ENCODE measurements at regions not wholly inside any gene's neighbourhood (a gene's known extent, or its start where the extent isn't known, plus 50 kb on each side); places are given as distances from the start of the nearest gene placed in this dataset.

DNA sequence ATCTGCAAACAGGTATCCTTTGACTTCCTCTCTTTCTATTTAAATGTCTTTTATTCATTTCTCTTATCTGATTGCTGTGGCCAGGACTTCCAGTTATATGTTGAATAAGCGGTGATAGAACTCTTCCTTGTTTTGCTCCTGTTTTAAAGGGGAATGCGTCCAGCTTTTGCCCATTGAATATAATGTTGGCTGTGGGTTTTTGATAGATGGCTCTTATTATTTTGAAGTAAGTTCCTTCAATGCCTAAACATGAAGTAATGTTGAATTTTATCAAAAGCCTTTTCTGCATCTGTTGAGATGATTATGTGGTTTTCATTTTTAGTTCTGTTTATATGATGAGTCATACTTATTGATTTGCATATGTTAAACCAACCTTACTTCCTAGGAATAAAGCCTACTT is 300.5 kb upstream of the CTNND2 start:
- no peak overlapping the region for H3K4me2 ChIP-seq (ENCODE audit: insufficient read depth, insufficient read length, low read length)
- H3K18ac ChIP-seq (ENCODE audit: insufficient read length, low read depth, low read length): no peak overlapping the region
- H3K23me2 ChIP-seq (ENCODE audit: insufficient read length, low read depth, low read length, poor library complexity, severe bottlenecking): no peaks in the 10 kb centered on the region
- no peak overlapping the region for H3K4ac ChIP-seq (ENCODE audit: low read depth, low read length)
- no peak overlapping the region for H2BK12ac ChIP-seq (ENCODE audit: insufficient read length, low read depth, low read length)
- no peaks in the 10 kb centered on the region for H3K27me3 ChIP-seq (ENCODE audit: insufficient read depth, low read length)
- TF ChIP-seq, protein P1, sequence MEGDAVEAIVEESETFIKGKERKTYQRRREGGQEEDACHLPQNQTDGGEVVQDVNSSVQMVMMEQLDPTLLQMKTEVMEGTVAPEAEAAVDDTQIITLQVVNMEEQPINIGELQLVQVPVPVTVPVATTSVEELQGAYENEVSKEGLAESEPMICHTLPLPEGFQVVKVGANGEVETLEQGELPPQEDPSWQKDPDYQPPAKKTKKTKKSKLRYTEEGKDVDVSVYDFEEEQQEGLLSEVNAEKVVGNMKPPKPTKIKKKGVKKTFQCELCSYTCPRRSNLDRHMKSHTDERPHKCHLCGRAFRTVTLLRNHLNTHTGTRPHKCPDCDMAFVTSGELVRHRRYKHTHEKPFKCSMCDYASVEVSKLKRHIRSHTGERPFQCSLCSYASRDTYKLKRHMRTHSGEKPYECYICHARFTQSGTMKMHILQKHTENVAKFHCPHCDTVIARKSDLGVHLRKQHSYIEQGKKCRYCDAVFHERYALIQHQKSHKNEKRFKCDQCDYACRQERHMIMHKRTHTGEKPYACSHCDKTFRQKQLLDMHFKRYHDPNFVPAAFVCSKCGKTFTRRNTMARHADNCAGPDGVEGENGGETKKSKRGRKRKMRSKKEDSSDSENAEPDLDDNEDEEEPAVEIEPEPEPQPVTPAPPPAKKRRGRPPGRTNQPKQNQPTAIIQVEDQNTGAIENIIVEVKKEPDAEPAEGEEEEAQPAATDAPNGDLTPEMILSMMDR (conservative IDR thresholded peaks at IDR 0.05): no peak
- no peak overlapping the region for H2BK15ac ChIP-seq (ENCODE audit: low read depth, low read length)
- H3K4me1 ChIP-seq (ENCODE audit: insufficient read depth, low read length): no peaks in the 10 kb centered on the region
- H4K8ac ChIP-seq (replicated peaks; ENCODE audit: insufficient read length, low read depth, low read length): no peak overlapping the region
- H3K9ac ChIP-seq (ENCODE audit: extremely low read depth, insufficient read length, low read length): no peak overlapping the region
- no peak overlapping the region for H3K4me3 Mint-ChIP-seq
- H2BK20ac ChIP-seq (ENCODE audit: low read depth, low read length, poor library complexity, severe bottlenecking): no peak overlapping the region
- H3K27ac Mint-ChIP-seq: no peak overlapping the region
- H2BK5ac ChIP-seq (ENCODE audit: insufficient read length, low read length): no peak overlapping the region
- H3K79me2 ChIP-seq (ENCODE audit: insufficient read depth, low read length): no peaks in the 10 kb centered on the region
- H2AFZ ChIP-seq (ENCODE audit: low read length): no peak overlapping the region
- no peak overlapping the region for H3K14ac ChIP-seq (ENCODE audit: insufficient read depth, low read length)
- H3K4me1 Mint-ChIP-seq: peaks cover 11% of the 10 kb centered on the region in 2 experiments
- no peaks in the 10 kb centered on the region for H3K79me1 ChIP-seq (ENCODE audit: insufficient read depth, low read depth, low read length, poor library complexity, severe bottlenecking)
- no peak overlapping the region for H3K56ac ChIP-seq (ENCODE audit: insufficient read length, low read depth, low read length)
- no CpG with 5 or more reads among the region's 2 CpGs for WGBS (ENCODE audit: extremely low coverage, insufficient read length, low lambda C conversion rate)
- H3T11ph ChIP-seq (ENCODE audit: low read length): no peak overlapping the region
- no peak overlapping the region for H3K23ac ChIP-seq (ENCODE audit: insufficient read length, low read depth, low read length)
- no peak overlapping the region for H3K27ac ChIP-seq (ENCODE audit: insufficient read length, low read depth, low read length)
- H4K20me1 ChIP-seq (ENCODE audit: control insufficient read depth, insufficient read depth, insufficient read length): no peaks in the 10 kb centered on the region
- H4K5ac ChIP-seq (ENCODE audit: insufficient read length, low read depth, low read length): no peak overlapping the region
- H3K36me3 Mint-ChIP-seq (ENCODE audit: insufficient read depth in 1 of 3, low read depth in 3 of 3): peaks cover 0 to 6% (median 0%) of the 10 kb centered on the region in 3 experiments; a peak in 1 of 7 replicates
- no peaks in the 10 kb centered on the region for H3K9me3 ChIP-seq (ENCODE audit: control insufficient read depth, low read depth, low read length)
- no peaks in the 10 kb centered on the region for H3K27me3 Mint-ChIP-seq (ENCODE audit: low read depth)
- H2AK5ac ChIP-seq (ENCODE audit: insufficient read length, low read length): no peak overlapping the region
- no peak overlapping the region for H4K91ac ChIP-seq (ENCODE audit: insufficient read length, low read depth, low read length)
- no peak overlapping the region for H2BK120ac ChIP-seq (ENCODE audit: low read depth, low read length, poor library complexity, severe bottlenecking)
- DNase-seq: no peak
- H3K9me3 Mint-ChIP-seq: no peaks in the 10 kb centered on the region; a peak in 1 of 5 replicates
